Esophagus muscularis mucosa (tissue), 4 donors: ENCODE measurements at regions not wholly inside any gene's neighbourhood (a gene's known extent, or its start where the extent isn't known, plus 50 kb on each side); places are given as distances from the start of the nearest gene placed in this dataset.
"Not testable (repeated sequence)": the region's sequence is repeated elsewhere in the genome, so short reads cannot be mapped to it uniquely, and the experiment has no call there.

ENCODE experiments used
- DNase-seq: peaks from one replicate; pipeline ENCODE4 v3.0.0-alpha.2; 2017; ENCODE audit errors: extremely low spot score
- H3K27ac ChIP-seq, 4 donors: fragments of 200-600 bp; sonication (generic); replicated peaks in 1 of 4; 1 replicate in 3 of 4; 2 replicates in 1 of 4; pipeline ENCODE4 v1.5.1; 2016 to 2019; ENCODE audit warnings: mild to moderate bottlenecking in 1 of 4
- H3K27me3 ChIP-seq, 4 donors: fragments of 200-600 bp; sonication (generic); one replicate each; pipeline versions ENCODE4 v1.5.1 to v1.6.0; 2016 to 2019
- H3K36me3 ChIP-seq, 4 donors: fragments of 200-600 bp; sonication (generic); one replicate each; pipeline ENCODE4 v1.5.1; 2016 to 2019
- H3K4me1 ChIP-seq, 4 donors: fragments of 200-600 bp; sonication (generic); one replicate each; pipeline ENCODE4 v1.5.1; 2016 to 2019
- H3K4me3 ChIP-seq, 4 donors: fragments of 200-600 bp; sonication (generic); 1 replicate in 2 of 4; 2 replicates in 2 of 4; pipeline ENCODE4 v1.5.1; 2016 to 2019; ENCODE audit warnings: mild to moderate bottlenecking in 4 of 4, moderate library complexity in 1 of 4
- H3K9me3 ChIP-seq, 4 donors: fragments of 200-600 bp; sonication (generic); 1 replicate in 3 of 4; 2 replicates in 1 of 4; pipeline ENCODE4 v1.5.1; 2016 to 2019
- CTCF ChIP-seq, 3 experiments: fragments of 200-600 bp in 2 of 3; fragments of 450-650 bp in 1 of 3; sonication (generic) in 2 of 3; IDR thresholded peaks; one replicate each; pipeline ENCODE4 v1.5.1; 2017 to 2019; ENCODE audit warnings: antibody characterized with exemption in 3 of 3, mild to moderate bottlenecking in 2 of 3, moderate library complexity in 1 of 3
- EP300 ChIP-seq: sonication (generic); formaldehyde crosslinking; IDR thresholded peaks from one replicate; pipeline ENCODE4 v1.6.1; 2017; ENCODE audit warnings: antibody characterized with exemption
- POLR2A ChIP-seq: fragments of 450-650 bp; IDR thresholded peaks from one replicate; pipeline ENCODE4 v1.6.1; 2017; ENCODE audit warnings: antibody characterized with exemption, moderate library complexity, mild to moderate bottlenecking, low read depth
- POLR2AphosphoS5 ChIP-seq, 2 donors: sonication (generic); formaldehyde crosslinking; IDR thresholded peaks; one replicate each; pipeline ENCODE4 v1.6.1; 2017; ENCODE audit warnings: antibody characterized with exemption in 2 of 2
- WGBS: methylation state at CpG from one replicate; pipeline ENCODE4 v1.1.5; 2018; 5-methylcytosine and 5-hydroxymethylcytosine counted together
- intact Hi-C: fragments of 100-400 bp; cut with DNase I; formaldehyde crosslinking; loops from one replicate; pipeline ENCODE4 v1.15.1; 2023

- Histone ChIP-seq H3K9me3 (no peaks in the 10 kb centered on the region), H3K36me3 (no peaks in the 10 kb centered on the region), H3K27me3 (no peaks in the 10 kb centered on the region), H3K4me3 (no peak overlapping the region), H3K27ac (no peak overlapping the region), H3K4me1 (no peaks in the 10 kb centered on the region)
- no peak for DNase-seq
- 82% methylated on average over 3 of the region's 3 CpGs for WGBS
- intact Hi-C loops, result no loop called here
- no peak for TF ChIP-seq EP300
- no peak for TF ChIP-seq POLR2AphosphoS5 (IDR thresholded peaks at IDR 0.05)
- TF ChIP-seq POLR2A, result no peak
- no peak for TF ChIP-seq CTCF (IDR thresholded peaks at IDR 0.05)
These were observed 158.5 kb upstream of the MXRA5 start for GRCh38 chrX:3504916-3505315.

- no peaks in the 10 kb centered on the region for H3K4me1 ChIP-seq
- no peak overlapping the region for H3K4me3 ChIP-seq
- intact Hi-C loops, result no loop called here
- H3K27ac ChIP-seq, result no peak overlapping the region
- 72% methylated on average over 21 of the region's 21 CpGs for WGBS
- DNase-seq, result no peak
- H3K36me3 ChIP-seq, result no peaks in the 10 kb centered on the region
- TF ChIP-seq POLR2A, result no peak
- TF ChIP-seq EP300, result no peak
- TF ChIP-seq POLR2AphosphoS5 (IDR thresholded peaks at IDR 0.05), result no peak
- no peak for TF ChIP-seq CTCF (IDR thresholded peaks at IDR 0.05)
- no peaks in the 10 kb centered on the region for H3K9me3 ChIP-seq
- no peaks in the 10 kb centered on the region for H3K27me3 ChIP-seq
These were observed 155.5 kb upstream of the MXRA5 start for GRCh38 chrX:3501833-3502535.

GRCh38 chrX:3495836-3496769 is 149.7 kb upstream of the MXRA5 start:
- DNase-seq, intact Hi-C loops, H3K9me3 ChIP-seq, H3K27me3 ChIP-seq, H3K36me3 ChIP-seq, H3K27ac ChIP-seq, H3K4me3 ChIP-seq, H3K4me1 ChIP-seq: not testable (repeated sequence)
- WGBS, result 65% methylated on average over 12 of the region's 12 CpGs

DNA sequence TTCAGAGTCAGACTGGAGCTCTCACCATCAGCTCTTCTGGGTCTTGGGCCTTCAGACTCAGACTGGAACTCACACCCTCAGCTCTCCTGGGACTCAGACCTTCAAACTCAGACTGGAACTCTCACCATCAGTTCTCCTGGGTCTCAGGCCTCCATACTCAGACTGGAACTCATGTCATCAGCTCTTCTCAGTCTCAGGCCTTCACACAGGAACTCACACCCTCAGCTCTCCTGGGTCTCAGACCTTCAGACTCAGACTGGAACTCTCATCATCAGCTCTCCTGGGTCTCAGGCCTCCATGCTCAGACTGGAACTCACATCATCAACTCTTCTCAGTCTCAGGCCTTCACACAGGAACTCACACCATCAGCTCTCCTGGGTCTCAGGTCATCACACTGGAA is 147.2 kb upstream of the MXRA5 start:
- Histone ChIP-seq H3K9me3 (no peaks in the 10 kb centered on the region), H3K4me1 (no peaks in the 10 kb centered on the region), H3K36me3 (no peaks in the 10 kb centered on the region), H3K27ac (no peak overlapping the region), H3K27me3 (no peaks in the 10 kb centered on the region), H3K4me3 (no peak overlapping the region)
- intact Hi-C loops, result no loop called here
- TF ChIP-seq EP300 (no peak), POLR2AphosphoS5 (IDR thresholded peaks at IDR 0.05) (no peak), CTCF (IDR thresholded peaks at IDR 0.05) (no peak), POLR2A (no peak)
- no peak for DNase-seq

DNA sequence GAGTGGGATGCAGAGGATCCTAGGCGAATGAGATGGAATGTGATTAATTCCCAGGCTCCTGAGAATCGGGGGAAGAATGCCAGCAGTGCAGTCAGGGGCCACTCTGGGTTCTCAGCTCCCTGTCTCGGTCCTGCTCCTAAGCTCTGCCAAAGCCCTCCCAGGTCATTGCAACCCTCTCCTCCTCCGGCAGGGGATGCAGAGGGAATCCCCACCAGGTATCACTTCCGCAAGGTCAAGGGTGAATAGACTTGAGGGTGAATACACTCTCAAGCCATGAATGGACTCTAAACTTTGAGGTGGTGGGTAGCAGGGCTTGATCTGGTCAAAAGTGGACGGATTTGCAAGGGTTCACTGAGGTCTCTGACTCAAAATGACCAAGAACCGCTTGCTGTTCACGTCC is 139.3 kb upstream of the MXRA5 start:
- DNase-seq, result no peak
- Histone ChIP-seq H3K36me3 (no peaks in the 10 kb centered on the region), H3K9me3 (no peaks in the 10 kb centered on the region), H3K4me1 (no peaks in the 10 kb centered on the region), H3K27me3 (no peaks in the 10 kb centered on the region), H3K27ac (no peak overlapping the region), H3K4me3 (no peak overlapping the region)
- TF ChIP-seq POLR2A (no peak), POLR2AphosphoS5 (IDR thresholded peaks at IDR 0.05) (no peak), CTCF (IDR thresholded peaks at IDR 0.05) (no peak), EP300 (no peak)
- 72% methylated on average over 8 of the region's 8 CpGs for WGBS
- intact Hi-C loops, result no loop called here
